Smooth muscle cell (in vitro differentiated cells): ENCODE measurements at regions not wholly inside any gene's neighbourhood (a gene's known extent, or its start where the extent isn't known, plus 50 kb on each side); places are given as distances from the start of the nearest gene placed in this dataset.
A peak's percentile ranks its signal among the peaks of the same experiment; 100 is the strongest.

ENCODE experiments used
- DNase-seq: peaks from one replicate; lab custom pipeline; 2025; ENCODE audit not compliant: unreplicated experiment; lab: John Stamatoyannopoulos, UW
- H2AFZ ChIP-seq: fragments of 200-600 bp; sonication (generic); 2 replicates; pipeline ENCODE4 v1.6.0; 2016; ENCODE audit warnings: antibody characterized with exemption, low read depth, mild to moderate bottlenecking
- H3F3A ChIP-seq: fragments of 200-600 bp; sonication (generic); 2 replicates; pipeline ENCODE4 v1.6.0; 2017; ENCODE audit warnings: antibody characterized with exemption, low read depth
- H3K27ac ChIP-seq: fragments of 200-600 bp; sonication (generic); 2 replicates; pipeline ENCODE4 v1.5.1; 2016; ENCODE audit warnings: low read depth, mild to moderate bottlenecking
- H3K27me3 ChIP-seq: fragments of 200-600 bp; sonication (generic); 2 replicates; pipeline ENCODE4 v1.6.1; 2016; ENCODE audit warnings: low read depth, mild to moderate bottlenecking
- H3K36me3 ChIP-seq: fragments of 200-600 bp; sonication (generic); 2 replicates; pipeline ENCODE4 v1.5.1; 2016; ENCODE audit warnings: low read depth
- H3K4me1 ChIP-seq: fragments of 200-600 bp; sonication (generic); 2 replicates; pipeline ENCODE4 v1.5.1; 2016; ENCODE audit warnings: low read depth
- H3K4me2 ChIP-seq: fragments of 200-600 bp; sonication (generic); 2 replicates; pipeline ENCODE4 v1.6.0; 2016; ENCODE audit warnings: mild to moderate bottlenecking
- H3K4me3 ChIP-seq: fragments of 200-600 bp; sonication (generic); 2 replicates; pipeline ENCODE4 v1.5.1; 2016; ENCODE audit warnings: mild to moderate bottlenecking
- H3K79me2 ChIP-seq: fragments of 200-600 bp; sonication (generic); 2 replicates; pipeline ENCODE4 v1.6.0; 2016; ENCODE audit warnings: low read depth, mild to moderate bottlenecking
- H3K9ac ChIP-seq: fragments of 200-600 bp; sonication (generic); 2 replicates; pipeline ENCODE4 v1.6.0; 2016; ENCODE audit warnings: low read depth
- H3K9me3 ChIP-seq: fragments of 200-600 bp; sonication (generic); replicated peaks from 2 replicates; pipeline ENCODE4 v1.5.1; 2016; ENCODE audit warnings: low read depth
- H4K20me1 ChIP-seq: fragments of 200-600 bp; sonication (generic); 2 replicates; pipeline ENCODE4 v1.6.0; 2016; ENCODE audit warnings: low read depth
- CTCF ChIP-seq: fragments of 200-600 bp; sonication (generic); IDR thresholded peaks from 2 replicates; pipeline ENCODE4 v1.5.1; 2017; ENCODE audit warnings: borderline replicate concordance, mild to moderate bottlenecking, antibody characterized with exemption; ENCODE audit not compliant: insufficient read depth, poor library complexity, severe bottlenecking
- WGBS: methylation state at CpG from one replicate; pipeline ENCODE4 v1.1.7; 2016; ENCODE audit warnings: low lambda C conversion rate; 5-methylcytosine and 5-hydroxymethylcytosine counted together

DNA sequence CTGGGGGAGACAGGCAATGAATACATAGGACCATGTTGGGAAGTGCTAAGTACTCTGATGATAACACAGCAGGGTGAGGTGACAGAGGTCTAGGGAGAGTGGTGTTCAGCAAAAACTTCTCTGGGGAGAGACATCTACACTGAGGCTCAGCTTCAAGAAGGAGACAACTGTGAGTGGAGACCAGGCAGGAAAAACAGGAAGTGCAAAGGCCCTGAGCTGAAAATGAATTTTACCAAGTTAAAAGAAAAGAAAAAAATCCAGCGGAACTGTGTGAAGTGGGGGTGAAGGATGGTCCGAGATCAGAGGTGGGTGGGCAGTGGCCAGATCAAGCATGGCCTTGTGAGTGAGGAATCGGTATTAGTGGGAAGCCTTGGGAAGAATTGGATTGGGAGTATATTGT is 110.1 kb upstream of the CLSTN2 start:
- Histone ChIP-seq H3K4me2 (no peak overlapping the region), H3K36me3 (no peaks in the 10 kb centered on the region), H3K4me3 (no peak overlapping the region), H3K27ac (no peak overlapping the region), H3K4me1 (no peaks in the 10 kb centered on the region), H3K9me3 (no peaks in the 10 kb centered on the region), H3K79me2 (no peaks in the 10 kb centered on the region), H3K27me3 (no peaks in the 10 kb centered on the region), H4K20me1 (no peaks in the 10 kb centered on the region), H3K9ac (no peak overlapping the region), H3F3A (no peaks in the 10 kb centered on the region), H2AFZ (no peak overlapping the region)
- no peak for TF ChIP-seq CTCF
- no peak for DNase-seq
- 94% methylated on average over 3 of the region's 3 CpGs for WGBS

DNA sequence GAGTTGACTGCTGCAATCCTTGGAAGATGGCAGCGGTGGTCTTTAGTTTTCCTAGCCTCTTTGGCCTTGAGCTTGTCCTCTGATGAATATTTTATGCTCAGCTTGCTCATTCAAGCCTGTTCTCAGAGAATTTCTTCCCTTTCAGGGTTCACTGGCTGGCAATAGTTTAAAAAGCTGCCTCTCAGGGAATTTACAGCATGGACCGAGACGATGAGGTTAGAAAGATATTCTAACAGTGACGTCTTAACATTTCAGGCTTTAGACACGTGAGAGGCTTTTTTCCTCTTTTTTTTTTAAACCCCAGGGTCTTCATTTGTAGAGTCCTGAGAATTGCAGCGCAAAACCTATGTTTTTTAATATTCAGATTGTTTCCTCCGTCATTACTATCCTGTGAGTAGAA is 120.3 kb upstream of the CLSTN2 start:
- no peaks in the 10 kb centered on the region for H3K9me3 ChIP-seq
- H3K9ac ChIP-seq, result no peak overlapping the region
- DNase-seq, result no peak
- H3K4me2 ChIP-seq, result no peak overlapping the region
- H4K20me1 ChIP-seq, result no peaks in the 10 kb centered on the region
- no peaks in the 10 kb centered on the region for H3K27me3 ChIP-seq
- no peaks in the 10 kb centered on the region for H3K79me2 ChIP-seq
- no peak overlapping the region for H3K4me3 ChIP-seq
- H3K27ac ChIP-seq, result no peak overlapping the region
- TF ChIP-seq CTCF, result no peak
- 90% methylated on average over 7 of the region's 7 CpGs for WGBS
- no peaks in the 10 kb centered on the region for H3K4me1 ChIP-seq
- H3F3A ChIP-seq, result no peaks in the 10 kb centered on the region
- H3K36me3 ChIP-seq, result no peaks in the 10 kb centered on the region
- H2AFZ ChIP-seq, result no peak overlapping the region

GRCh38 chr3:139811331-139811730 is 123.7 kb upstream of the CLSTN2 start:
- Histone ChIP-seq H3K9ac (no peak overlapping the region), H3K27ac (no peak overlapping the region), H3K79me2 (no peaks in the 10 kb centered on the region), H3F3A (no peaks in the 10 kb centered on the region), H3K4me3 (no peak overlapping the region), H3K36me3 (no peaks in the 10 kb centered on the region), H2AFZ (no peak overlapping the region), H3K4me2 (peak overlapping the region; percentile 40), H3K9me3 (no peaks in the 10 kb centered on the region), H3K4me1 (no peaks in the 10 kb centered on the region), H4K20me1 (no peaks in the 10 kb centered on the region), H3K27me3 (no peaks in the 10 kb centered on the region)
- no peak for TF ChIP-seq CTCF
- no peak for DNase-seq

DNA sequence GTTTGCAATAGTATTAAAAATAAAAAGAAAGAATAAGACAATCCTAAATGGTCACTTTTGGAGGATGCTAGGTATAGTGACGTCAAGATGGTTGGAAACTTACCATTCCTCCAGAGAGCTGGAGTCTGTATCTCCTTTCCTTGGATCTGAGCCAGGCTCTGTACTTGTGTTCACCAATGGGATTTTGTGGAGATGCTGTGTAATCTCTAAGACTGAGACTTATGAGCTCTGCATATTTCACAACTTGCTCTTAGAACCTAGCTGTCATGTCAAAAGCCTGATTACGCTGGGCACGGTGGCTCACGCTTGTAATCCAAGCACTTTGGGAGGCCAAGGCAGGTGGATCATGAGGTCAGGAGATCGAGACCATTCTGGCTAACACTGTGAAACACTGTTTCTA is 126.8 kb upstream of the CLSTN2 start:
- Histone ChIP-seq H3K4me2 (no peak overlapping the region), H3K27me3 (no peaks in the 10 kb centered on the region), H3K4me1 (no peaks in the 10 kb centered on the region), H3K9ac (no peak overlapping the region), H3K79me2 (no peaks in the 10 kb centered on the region), H3K36me3 (no peaks in the 10 kb centered on the region), H3K9me3 (no peaks in the 10 kb centered on the region), H4K20me1 (no peaks in the 10 kb centered on the region), H2AFZ (no peak overlapping the region), H3K4me3 (no peak overlapping the region), H3K27ac (no peak overlapping the region), H3F3A (no peaks in the 10 kb centered on the region)
- no peak for TF ChIP-seq CTCF
- no peak for DNase-seq
- WGBS, result 80% methylated on average over 5 of the region's 5 CpGs
